GM12892 (cell line): ENCODE measurements at regions not wholly inside any gene's neighbourhood (a gene's known extent, or its start where the extent isn't known, plus 50 kb on each side); places are given as distances from the start of the nearest gene placed in this dataset.

Experiments
- DNase-seq: peaks from one replicate; pipeline ENCODE4 v3.0.0; 2011; ENCODE audit not compliant: insufficient read length
- FAIRE-seq: peaks from 2 replicates; lab custom pipeline; 2011; peaks lifted over from hg19 to GRCh38; lab: Jason Lieb, UNC
- POLR2A ChIP-seq: IDR thresholded peaks from 2 replicates; pipeline ENCODE4 v1.6.1; 2011; ENCODE audit warnings: low read depth, low read length, control low read depth
- POLR2AphosphoS5 ChIP-seq: IDR thresholded peaks from 2 replicates; pipeline ENCODE4 v1.6.1; 2011; ENCODE audit warnings: low read depth, low read length, control low read depth
- TAF1 ChIP-seq: IDR thresholded peaks from 2 replicates; pipeline ENCODE4 v1.6.1; 2011; ENCODE audit warnings: low read depth, mild to moderate bottlenecking, control low read depth, low read length, borderline replicate concordance

DNA sequence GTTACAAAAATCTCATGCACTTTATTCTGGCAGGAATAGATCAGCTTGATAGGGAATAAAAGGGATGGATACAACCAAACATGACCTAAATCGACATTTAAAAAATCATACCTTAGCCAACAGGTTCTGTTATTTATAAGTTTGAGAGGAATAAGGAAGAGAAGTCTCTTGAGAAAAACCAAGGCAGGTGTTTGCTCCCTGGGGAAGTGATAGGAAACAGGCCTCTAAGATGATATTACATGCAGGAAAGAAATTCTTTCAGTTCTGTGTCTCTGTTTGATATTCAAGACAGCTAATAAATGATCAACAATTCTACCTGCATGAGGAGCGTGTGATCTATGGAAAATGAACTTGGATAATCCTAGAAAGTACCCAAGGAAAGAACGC lies 184.8 kb upstream of the ZEB2 start:
- no peak for DNase-seq
- TF ChIP-seq POLR2AphosphoS5 (no peak), POLR2A (no peak), TAF1 (no peak)
- no peak for FAIRE-seq

DNA sequence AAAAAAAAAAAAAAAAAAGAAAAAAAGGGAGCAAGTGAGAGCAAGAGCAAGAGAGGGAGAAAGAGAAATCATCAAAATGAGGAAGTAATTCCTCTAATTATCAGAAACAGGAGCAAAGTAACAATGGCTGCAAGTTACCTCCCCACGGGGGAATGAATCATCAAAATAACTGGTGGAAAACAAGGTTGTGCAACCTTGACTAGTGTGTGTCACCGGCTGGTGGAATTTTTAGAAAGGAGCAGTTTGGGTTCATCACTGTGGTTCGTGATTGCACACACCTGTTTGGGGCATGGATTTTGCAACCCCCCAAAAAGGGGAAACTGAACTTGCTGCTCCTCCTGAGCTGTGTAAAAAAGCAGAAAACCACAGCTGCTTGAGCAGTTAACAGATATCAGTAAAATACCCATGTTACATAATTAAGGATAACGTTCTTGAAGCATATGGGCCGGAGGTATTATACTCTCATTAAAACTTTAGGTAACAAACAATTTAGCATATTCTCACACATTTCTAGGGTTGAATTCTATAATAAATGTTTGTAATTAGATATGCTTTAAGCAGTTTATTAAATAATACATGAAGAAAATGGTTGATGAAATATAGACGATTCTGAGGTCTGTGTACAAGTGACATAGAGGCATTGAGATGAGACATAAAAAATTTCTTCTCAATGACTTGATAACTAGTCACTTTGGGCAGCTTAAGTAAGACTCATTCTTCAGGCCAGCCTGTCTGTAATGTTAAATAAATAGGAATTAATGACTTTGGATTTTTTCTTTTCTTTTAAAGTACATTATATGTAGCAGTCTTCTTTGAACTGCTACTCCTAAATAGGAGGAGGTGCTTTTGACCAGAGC lies 184.2 kb upstream of the ZEB2 start:
- TF ChIP-seq POLR2A (no peak), TAF1 (no peak), POLR2AphosphoS5 (no peak)
- DNase-seq (no peak), FAIRE-seq (no peak)

DNA sequence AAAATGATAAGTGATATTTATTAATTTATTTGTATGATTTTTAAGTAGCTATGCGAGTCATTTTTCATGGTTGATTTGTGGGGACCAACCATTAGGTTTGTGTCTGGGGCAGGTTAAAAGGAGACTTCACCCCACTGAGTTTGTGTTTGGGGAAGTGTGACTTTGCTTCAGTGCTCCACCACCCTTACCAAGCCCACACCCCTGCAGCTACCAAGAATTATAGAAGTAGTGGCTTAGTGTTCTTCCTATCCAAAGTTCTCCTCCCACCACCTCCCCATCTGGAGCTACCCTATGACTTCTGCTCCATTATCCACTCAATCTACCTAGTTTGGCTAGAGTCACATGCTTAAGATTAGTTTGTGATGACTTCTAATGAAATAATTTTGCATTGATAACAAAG lies 182.1 kb upstream of the ZEB2 start:
- TF ChIP-seq POLR2A (no peak), POLR2AphosphoS5 (no peak), TAF1 (no peak)
- no peak for DNase-seq
- no peak for FAIRE-seq

- FAIRE-seq (no peak), DNase-seq (no peak)
- TF ChIP-seq TAF1 (no peak), POLR2AphosphoS5 (no peak), POLR2A (no peak)
Observed at GRCh38 chr2:144701259-144701658, 181.3 kb upstream of the ZEB2 start.

GRCh38 chr2:144698156-144698555 lies 178.2 kb upstream of the ZEB2 start:
- TF ChIP-seq TAF1 (no peak), POLR2AphosphoS5 (no peak), POLR2A (no peak)
- no peak for FAIRE-seq
- DNase-seq: no peak

- DNase-seq: no peak
- TF ChIP-seq POLR2A: no peak
- TF ChIP-seq POLR2AphosphoS5: no peak
- no peak for TF ChIP-seq TAF1
- FAIRE-seq: no peak
Observed at GRCh38 chr2:144695657-144696056, 175.7 kb upstream of the ZEB2 start.

DNA sequence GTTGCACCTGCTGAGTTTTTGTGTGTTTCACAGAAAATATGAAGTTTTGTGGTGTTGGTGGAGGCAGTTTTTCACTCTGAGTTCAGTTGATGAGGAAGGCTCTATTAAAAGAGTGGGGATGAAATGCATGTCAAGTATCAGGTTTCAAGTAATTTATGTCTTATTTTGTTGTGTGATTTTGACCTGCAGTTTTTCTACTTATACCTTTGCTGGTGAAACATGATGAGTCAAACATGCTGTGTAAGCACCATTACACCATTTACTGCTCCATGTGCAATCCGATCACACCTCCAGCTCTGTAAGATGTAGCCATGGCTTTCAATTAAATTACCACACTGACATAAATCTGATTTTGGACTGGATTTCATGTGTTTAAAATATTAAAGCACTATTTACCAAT lies 174.5 kb upstream of the ZEB2 start:
- TF ChIP-seq POLR2A: no peak
- no peak for TF ChIP-seq POLR2AphosphoS5
- TF ChIP-seq TAF1: no peak
- DNase-seq (no peak), FAIRE-seq (no peak)

GRCh38 chr2:144693179-144693578 lies 173.3 kb upstream of the ZEB2 start:
- TF ChIP-seq POLR2A: no peak
- TF ChIP-seq POLR2AphosphoS5: no peak
- TF ChIP-seq TAF1: no peak
- no peak for DNase-seq
- no peak for FAIRE-seq

GRCh38 chr2:144692661-144693060 lies 172.7 kb upstream of the ZEB2 start:
- TF ChIP-seq POLR2AphosphoS5: no peak
- TF ChIP-seq POLR2A: no peak

GRCh38 chr2:144690771-144691170 lies 170.9 kb upstream of the ZEB2 start:
- TF ChIP-seq POLR2AphosphoS5 (no peak), TAF1 (no peak), POLR2A (no peak)
- FAIRE-seq: no peak
- DNase-seq: no peak

More at GRCh38 chr2:144692661-144693060, 172.7 kb upstream of the ZEB2 start:
- DNase-seq: no peak
- no peak for FAIRE-seq

- DNase-seq: no peak
- FAIRE-seq: no peak
- no peak for TF ChIP-seq POLR2A
- TF ChIP-seq TAF1: no peak
Observed at GRCh38 chr2:144686518-144687215, 166.7 kb upstream of the ZEB2 start.

GRCh38 chr2:144683966-144684365 lies 164.0 kb upstream of the ZEB2 start:
- no peak for TF ChIP-seq POLR2AphosphoS5
- TF ChIP-seq POLR2A: no peak
- TF ChIP-seq TAF1: no peak

More at GRCh38 chr2:144683966-144684365, 164.0 kb upstream of the ZEB2 start:
- FAIRE-seq (no peak), DNase-seq (no peak)
